HG03095 (cell line): ENCODE measurements at regions not wholly inside any gene's neighbourhood (a gene's known extent, or its start where the extent isn't known, plus 50 kb on each side); places are given as distances from the start of the nearest gene placed in this dataset.
"Not testable (repeated sequence)": the region's sequence is repeated elsewhere in the genome, so short reads cannot be mapped to it uniquely, and the experiment has no call there.

Source experiments
- ATAC-seq: cut with Tn5 transposase; IDR thresholded peaks from one replicate; pipeline ENCODE4 v1.9.1; 2021; ENCODE audit warnings: moderate library complexity; ENCODE audit not compliant: unreplicated experiment

DNA sequence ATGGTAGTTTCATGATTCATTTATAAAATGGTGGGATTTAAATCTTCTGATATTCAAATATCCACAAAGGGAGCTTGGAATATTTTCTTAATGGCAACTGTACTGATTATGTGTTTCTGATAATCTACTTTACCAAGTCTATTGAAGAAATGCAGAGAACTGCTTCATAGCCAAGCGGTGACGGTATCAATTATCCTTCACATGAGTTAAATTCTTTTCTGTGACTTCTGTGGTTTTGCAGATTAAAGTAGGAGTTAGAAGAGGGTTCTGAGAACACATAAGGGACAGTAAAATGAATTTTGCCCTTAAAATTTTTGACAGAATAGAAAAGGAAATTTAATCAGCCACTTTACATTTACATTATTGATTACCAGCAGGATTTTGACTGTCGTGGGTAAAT, 563.2 kb downstream of the GBE1 start:
- ATAC-seq = no peak

DNA sequence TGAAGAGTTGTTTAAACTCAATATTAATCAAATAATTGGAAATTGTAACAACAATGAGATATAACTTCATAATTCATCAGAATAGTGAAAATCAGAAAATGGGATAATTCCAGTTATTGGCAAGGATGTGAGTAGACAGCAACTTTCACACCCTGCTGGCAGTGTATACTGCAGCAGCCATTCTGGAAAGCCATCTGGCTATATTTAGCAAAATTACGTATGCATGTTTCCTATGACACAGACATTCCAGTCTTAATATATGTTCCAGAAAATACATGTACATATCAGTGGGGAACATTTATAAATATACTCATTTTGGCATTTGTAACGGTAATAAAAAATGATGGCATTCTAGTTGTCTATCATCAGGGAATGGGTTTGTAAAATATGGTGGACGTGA, 564.1 kb downstream of the GBE1 start:
- no peak for ATAC-seq

DNA sequence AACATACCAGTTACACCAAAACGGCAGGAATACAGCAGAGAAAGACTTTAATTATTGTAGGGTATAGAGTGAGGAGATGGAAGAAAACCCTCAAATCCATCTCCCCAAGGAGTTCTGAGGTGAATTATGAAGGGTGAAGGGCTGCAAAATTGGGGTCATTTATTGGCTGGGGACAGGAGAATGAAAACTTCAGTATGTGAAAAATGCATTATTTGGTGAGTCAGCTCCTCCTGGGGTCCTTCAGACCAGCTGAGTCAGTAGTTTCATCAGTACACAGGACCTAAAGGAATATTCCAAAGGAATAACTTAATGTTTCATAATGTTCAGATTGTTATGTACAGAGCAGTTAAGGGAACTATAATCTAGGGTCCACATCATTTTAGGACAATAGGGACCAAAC, 566.0 kb downstream of the GBE1 start:
- ATAC-seq = no peak

DNA sequence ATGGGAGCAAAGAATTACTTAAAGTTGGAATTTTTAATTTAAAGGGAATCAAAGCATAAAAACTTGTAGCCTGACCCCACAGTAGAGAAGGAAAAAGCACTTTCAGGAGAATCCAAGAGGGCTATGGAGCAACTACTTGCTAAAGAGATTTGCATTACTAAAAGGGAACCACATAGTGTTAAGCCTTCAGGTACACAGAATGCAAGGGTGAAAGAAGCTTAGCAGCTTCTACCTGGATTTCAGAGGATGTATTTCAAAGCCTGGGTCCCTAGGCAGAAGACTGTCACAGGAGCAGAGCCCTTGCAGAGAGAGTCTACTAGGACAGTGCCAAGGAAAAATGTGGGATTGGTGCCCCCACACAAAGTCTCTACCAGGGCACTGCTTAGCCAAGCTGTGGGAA, 575.0 kb downstream of the GBE1 start:
- no peak for ATAC-seq

DNA sequence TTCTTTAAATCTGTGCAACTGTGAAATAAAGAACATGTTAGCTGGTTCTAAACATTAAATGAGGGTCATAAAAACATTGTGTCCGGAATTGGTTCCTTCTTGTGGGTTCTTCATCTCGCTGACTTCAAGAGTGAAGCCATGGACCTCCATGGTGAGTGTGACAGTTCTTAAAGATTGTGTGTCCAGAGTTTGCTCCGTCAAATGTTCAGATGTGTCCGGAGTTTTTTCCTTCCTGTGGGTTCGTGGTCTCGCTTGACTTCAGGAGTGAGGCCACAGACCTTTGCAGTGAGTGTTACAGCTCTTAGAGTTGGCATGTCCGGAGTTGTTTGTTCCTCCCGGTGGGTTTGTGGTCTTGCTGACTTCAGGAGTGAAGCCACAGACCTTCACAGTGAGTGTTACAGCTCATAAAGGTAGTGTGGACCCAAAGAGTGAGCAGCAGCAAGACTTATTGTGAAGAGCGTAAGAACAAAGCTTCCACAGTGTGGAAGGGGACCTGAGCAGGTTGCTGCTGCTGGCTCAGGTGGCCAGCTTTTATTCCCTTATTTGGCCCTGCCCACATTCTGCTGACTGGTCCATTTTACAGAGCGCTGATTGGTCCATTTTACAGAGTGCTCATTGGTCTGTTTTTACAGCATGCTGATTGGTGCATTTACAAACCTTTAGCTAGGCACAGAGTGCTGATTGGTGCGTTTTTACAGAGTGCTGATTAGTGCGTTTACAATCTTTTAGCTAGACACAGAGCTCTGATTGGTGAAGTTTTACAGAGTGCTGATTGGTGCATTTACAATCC, 579.2 kb downstream of the GBE1 start:
- ATAC-seq = not testable (repeated sequence)

DNA sequence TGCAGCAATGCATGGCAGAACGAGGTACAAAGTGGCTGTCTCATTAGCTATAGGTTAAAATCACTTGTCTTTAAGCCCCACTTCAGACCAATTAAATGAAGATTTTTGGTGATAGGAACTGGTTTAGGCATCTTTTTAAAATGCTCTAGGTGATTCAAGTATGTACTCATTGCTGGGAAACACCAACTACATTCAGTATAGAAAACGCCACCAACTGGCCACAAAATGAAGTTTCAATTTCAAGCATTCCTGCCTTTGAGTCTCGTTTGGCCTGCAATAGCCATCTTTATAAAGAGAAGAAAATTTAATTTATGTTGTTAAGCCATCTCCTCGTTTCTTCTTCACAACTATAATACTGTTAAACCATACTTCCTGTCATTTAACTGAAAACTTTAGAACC, 587.9 kb downstream of the GBE1 start:
- no peak for ATAC-seq

DNA sequence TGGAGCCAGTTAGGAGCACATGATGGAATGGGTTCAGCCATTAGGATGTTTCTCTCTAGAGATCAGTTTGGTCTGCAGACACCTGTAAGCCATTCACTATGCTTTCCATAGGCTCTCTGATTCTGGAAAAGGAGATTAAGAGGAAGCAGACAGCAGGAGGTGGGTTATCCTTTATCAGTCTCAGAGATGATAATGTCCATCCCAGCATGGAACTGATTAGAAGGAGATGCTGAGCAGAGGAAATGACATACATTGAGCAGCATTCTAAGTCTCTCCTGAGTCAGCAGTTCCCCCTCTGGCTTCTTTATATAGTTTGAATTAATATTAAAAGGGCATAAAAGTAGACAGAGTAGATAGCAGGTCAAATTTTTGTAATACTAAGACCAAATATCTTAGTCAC, 591.1 kb downstream of the GBE1 start:
- ATAC-seq = no peak

DNA sequence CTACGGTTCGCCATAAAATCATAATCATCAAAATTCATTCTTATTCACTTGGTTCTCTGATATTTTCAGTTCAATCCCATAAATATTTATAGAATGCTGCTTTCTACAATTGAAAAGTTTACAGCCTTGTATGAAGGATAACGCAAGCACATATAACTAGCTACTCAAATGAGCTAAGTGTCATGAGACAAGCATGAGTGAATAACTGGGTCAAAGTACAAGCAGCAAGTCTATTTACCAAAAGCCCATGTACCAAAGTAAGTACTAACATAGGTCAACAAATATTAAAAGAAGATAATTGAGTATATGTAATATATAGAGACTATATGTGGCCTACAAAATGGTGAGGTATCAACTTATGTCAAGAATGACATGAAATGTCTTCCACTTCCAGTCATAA, 596.6 kb downstream of the GBE1 start:
- ATAC-seq = no peak

DNA sequence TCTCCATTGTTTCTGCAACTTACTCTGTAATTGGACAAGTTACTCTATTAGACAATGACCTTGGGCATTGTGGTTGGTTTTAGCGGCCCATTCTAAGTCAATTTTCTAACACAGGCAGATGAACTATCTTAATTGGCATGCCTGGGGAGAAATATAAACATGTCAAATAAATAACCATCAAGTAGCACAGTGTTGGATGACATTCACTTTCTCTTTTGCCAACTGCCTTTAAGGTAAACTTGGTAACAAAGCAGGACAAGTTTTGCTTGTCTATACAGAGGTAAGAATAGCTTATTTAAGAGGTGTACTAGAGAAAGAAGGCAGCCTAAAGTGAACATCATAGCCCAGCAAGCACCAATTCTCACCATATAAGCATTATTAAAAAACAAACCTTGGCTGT, 599.6 kb downstream of the GBE1 start:
- no peak for ATAC-seq

DNA sequence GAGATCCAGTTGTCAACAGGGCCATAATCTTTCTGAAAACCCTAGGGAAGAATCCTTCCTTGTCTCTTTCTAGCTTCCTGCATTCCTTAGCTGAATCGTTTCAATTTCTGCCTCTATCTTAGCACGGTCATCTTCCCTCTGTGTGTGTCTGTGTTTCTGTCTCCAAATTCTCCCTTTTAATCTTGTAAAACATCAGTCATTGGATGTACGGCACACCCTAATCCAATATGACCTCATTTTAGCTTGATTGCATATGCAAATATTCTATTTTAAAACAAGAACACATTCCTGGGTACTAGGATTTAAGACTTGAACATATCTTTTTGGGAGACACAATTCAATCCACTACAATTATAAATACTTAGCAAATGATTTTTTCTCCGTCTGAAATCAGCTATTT, 600.3 kb downstream of the GBE1 start:
- no peak for ATAC-seq

DNA sequence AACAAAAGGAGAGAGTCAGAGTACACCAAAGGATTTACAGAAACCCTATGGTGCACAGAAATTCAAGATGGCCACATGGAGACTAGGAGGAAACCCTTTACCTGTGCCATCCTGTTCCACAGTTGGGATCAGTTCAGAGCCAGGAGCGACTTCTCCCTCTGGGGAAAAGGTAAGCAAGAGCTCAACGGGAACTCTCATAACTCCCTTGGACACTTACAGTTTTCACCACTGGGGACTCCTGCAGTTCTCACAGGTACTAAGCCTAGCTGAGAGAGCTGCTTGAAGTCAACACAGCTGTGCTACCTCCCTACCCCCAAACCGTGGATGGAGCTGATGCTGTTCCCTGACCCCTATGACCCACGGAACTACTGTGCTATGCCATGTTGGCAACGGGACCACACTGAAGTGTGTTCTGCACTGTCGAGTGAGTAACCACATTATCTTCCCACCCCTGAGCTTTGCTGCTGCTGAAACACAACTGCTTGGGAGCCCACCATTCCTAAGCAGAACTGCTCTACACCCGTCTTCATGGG, 606.8 kb downstream of the GBE1 start:
- no peak for ATAC-seq

DNA sequence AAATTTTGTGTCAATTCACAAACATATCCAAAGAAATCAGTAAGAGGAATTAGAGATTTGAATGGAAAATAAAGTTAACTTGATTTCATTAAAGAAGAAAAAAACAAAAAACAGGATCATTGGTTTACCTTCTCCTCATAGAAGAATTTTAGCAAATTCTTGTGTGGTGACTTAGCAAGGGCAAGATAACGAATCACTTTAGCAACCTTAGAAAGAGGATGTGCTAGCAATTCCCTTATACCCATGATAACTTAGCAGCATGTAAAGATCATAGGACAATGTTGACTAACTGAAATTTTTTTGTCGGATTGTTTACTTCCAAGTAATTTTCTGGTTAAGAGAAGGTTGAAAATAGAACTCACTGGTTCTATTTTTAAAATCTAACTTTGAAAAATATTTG, 609.3 kb downstream of the GBE1 start:
- ATAC-seq = no peak

DNA sequence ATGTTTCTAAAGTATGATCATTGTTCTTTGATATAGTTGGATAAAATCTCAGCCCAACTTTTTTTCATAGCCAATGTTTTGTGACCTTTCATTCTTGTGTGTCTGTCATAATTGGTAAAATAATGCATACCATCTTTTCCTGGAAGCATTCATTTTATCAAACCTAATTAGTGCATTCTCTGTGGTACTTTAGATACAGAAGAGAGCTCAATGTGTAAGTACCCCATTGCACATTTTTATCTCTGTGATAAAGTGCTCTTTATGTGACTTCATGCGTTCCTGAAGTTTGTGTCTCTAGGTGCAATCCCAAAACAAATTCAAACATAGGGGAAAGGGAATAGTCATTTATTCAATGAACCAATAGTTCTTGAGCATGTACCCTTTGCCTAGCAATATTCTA, 628.5 kb downstream of the GBE1 start:
- no peak for ATAC-seq

DNA sequence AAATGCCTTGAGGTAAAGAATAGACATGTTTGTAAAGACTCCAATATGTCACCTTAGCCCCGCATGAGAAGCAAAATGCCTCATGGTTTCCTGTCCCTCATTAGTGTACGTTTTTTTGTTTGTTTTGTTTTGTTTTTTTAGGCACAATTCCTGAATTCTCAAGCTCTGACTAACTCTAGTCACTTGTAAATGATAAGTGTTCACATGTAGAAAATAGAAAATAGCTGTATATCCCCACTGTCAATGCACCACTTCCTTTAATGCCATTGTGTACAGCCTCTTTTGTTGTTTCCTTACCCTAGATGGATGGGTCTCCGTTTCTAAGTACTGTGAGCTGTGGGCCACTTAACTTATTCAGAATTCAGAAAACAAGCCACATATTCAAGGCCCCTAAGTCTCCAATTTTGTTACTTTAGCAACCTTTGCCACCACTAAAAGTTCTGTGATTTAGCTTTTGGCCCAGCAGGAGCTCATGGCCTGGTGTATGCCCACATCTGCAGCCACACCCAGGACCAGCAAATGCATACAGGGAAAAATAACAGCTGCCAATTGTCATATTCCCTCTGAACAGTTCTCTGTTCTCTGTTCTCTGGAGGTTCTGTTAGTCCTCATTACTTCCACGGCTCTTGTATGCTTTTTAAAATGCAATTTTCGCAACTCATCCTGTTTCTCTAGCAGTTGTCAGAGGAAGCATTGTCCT, 655.5 kb downstream of the GBE1 start:
- no peak for ATAC-seq

DNA sequence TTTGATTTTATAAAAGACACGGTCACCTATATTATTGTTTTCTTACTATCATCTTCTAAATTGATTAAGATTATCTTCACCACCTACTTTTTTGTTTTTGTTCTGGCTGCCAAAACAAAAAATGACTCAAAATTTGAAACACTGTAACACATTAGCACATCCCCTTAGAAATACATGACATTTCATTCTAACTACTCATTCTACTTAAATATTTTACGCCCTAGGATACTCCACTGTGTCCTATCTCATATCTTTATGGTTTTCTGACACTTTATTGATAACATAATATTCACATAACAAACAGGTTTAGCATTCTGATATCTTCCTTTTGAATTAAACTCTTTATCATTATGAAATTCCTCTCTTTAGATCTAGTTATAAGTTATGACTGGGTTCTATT, 656.2 kb downstream of the GBE1 start:
- ATAC-seq = no peak

DNA sequence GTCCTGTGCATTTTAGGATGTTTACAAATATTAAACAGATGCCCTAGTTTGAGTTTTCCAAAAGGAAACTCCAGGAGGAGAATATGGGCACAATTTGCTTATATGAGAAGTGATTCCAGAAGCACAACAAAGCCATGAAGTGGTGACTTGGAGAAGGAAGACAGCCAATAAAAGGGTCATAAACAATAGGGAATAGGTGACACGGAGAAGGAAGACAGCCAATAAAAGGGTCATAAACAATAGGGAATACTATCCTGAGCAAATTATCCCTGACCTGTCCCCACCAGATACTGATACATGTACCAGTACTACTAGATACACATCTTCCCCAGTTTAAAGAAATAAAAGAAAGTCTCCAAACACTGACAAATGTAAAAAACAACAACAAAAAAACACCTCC, 663.6 kb downstream of the GBE1 start:
- ATAC-seq = no peak

DNA sequence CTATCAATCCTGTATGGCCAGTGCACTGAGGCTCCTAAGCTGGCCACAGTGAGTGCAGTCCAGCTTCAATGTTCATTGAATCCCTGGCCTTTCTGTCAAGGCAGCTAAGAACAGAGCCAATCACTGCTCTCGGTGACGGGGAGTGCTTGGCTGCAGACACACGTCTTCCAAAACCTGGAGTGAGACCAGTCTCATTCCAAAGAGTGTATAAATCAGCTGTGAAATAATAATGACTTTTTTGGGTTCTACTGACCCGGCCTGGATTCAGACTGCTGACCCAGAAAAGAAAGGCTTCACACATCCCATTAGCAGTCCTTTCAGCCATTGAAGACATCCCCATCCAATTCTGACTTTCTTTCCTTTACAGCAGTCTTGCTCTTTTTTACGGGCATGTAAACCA, 665.5 kb downstream of the GBE1 start:
- no peak for ATAC-seq

DNA sequence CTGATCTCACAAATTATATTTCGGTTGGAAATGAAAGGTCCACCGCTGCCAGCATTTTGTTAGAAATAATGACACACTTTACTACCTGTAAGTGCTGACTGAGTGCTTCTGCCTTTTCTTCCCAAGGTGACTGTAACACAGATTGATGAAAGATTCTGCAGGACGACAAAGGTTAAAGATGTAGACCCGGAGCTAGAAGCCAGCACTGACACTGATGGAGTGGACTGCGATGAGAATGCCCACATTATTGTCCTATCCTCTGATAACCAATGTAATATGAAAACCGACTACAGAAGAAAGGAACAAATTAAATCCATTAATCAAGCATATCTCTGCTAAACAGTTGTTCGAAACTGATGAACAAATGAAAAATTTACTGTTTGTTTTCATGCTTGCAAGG, 666.5 kb downstream of the GBE1 start:
- ATAC-seq = no peak

DNA sequence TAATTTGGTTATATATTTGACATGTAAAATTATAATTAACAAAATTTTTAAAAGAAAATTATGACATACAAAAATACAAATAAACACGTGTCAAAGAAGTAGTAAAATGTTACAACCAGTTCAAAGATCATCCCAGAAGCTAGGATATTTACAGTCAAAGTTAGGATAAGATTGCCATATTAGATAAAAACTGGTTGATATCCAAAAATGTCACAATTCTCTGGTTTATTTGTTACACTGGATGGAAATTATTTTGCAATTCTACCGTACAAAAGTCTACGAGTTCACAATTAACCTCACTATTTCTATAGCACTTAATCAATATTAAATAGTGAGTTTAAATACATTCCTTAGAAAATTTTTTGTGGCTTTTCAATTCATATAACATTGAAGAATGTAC, 673.8 kb downstream of the GBE1 start:
- no peak for ATAC-seq

DNA sequence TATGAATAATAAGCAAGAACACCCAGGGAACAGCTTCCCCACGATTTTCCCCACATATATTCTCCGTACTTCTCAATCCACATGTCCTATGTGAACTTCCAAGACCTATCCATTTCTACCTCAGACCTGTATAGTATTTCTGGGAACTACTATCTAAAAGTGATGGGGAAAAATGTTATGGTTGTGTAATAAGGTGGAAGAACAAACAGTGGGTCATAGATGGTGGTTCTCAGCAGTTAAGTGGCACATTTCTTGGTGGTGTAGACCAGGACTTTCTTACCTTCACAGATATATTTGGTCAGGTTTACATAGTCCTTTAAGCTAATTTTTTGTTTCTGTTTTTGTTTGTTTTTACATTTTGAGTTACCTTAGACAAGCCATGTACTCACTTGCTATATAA, 675.1 kb downstream of the GBE1 start:
- no peak for ATAC-seq

DNA sequence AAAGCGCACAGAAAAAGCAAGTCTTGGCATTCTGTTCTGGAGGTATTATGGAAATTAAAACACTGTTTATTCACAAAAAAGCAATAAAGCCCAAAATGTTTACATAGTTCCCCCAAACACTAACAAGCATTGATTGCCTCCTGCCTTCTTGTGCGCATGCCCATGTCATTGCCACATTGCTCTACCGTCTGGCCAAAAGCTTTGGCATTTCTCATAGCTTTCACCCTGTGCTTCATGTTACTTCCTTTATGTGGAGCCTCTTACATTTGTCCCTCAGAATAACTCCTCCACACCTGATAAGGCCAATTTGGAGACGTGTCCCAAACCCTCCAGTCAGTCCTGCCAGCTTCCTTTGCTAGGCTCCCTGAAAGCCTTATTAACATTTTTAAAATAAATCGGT, 680.8 kb downstream of the GBE1 start:
- no peak for ATAC-seq

DNA sequence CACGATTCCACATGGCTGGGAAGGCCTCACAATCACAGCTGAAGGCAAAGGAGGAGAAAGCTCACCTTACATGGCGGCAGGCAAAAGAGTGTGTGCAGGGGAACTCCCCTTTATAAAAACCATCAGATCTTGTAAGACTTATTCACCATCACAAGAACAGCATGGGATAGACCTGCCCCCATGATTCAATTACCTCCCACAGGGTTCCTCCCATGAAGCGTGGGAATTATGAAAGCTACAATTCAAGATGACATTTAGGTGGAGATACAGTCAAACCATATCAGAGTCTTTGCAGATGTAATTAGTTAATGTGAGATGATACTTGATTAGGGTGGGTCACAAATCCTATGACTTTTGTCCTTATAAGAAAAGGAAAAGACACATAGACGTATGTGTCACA, 688.9 kb downstream of the GBE1 start:
- ATAC-seq = no peak

DNA sequence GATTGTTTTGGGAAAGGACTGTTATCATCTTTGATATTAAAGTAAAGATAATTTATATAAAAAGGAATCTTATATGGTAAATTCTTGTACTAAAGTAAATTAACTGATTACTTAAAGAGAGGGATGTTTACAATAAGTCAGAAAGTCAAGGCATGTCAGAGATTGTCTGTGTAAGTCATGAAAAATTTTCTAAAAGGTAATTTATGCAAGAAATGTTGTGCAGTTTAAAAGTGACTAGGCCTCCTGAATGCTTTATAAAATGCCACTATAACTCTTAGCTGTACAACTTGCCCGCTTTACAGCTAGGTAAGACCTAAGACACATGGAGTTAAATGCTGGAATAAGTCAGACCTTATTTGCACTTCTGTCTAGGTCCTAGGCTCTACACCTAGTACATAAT, 692.9 kb downstream of the GBE1 start:
- no peak for ATAC-seq
